Mesendoderm (in vitro differentiated cells): ENCODE measurements at regions not wholly inside any gene's neighbourhood (a gene's known extent, or its start where the extent isn't known, plus 50 kb on each side); places are given as distances from the start of the nearest gene placed in this dataset.

ENCODE experiments used
- DNase-seq: peaks from one replicate; pipeline ENCODE4 v3.0.0; 2013
- H2AK5ac ChIP-seq: 2 replicates; pipeline ENCODE4 v1.6.1; 2013; ENCODE audit warnings: low read length, inconsistent platforms
- H2BK120ac ChIP-seq: 2 replicates; pipeline ENCODE4 v1.6.1; 2013; ENCODE audit warnings: low read depth, mild to moderate bottlenecking, low read length, moderate library complexity, mixed read lengths
- H2BK15ac ChIP-seq: replicated peaks from 2 replicates; pipeline ENCODE4 v1.6.1; 2013; ENCODE audit warnings: low read depth, mild to moderate bottlenecking, moderate library complexity
- H2BK5ac ChIP-seq: 2 replicates; pipeline ENCODE4 v1.6.1; 2013; ENCODE audit warnings: low read length, inconsistent platforms
- H3K18ac ChIP-seq: 2 replicates; pipeline ENCODE4 v1.6.1; 2013; ENCODE audit warnings: mild to moderate bottlenecking, low read length, mixed read lengths
- H3K23ac ChIP-seq: one replicate; pipeline ENCODE4 v1.6.1; 2013; ENCODE audit warnings: low read length
- H3K27ac ChIP-seq: 2 replicates; pipeline ENCODE4 v1.5.1; 2013; ENCODE audit warnings: low read depth, mild to moderate bottlenecking, inconsistent platforms, low read length, moderate library complexity
- H3K27me3 ChIP-seq: 2 replicates; pipeline ENCODE4 v1.6.1; 2013; ENCODE audit warnings: low read length, control low read depth, mild to moderate bottlenecking, inconsistent platforms; ENCODE audit not compliant: insufficient read depth, poor library complexity
- H3K36me3 ChIP-seq: 2 replicates; pipeline ENCODE4 v1.6.1; 2013; ENCODE audit warnings: low read length, inconsistent platforms; ENCODE audit not compliant: control insufficient read depth, insufficient read depth
- H3K4ac ChIP-seq: one replicate; pipeline ENCODE4 v1.6.1; 2013; ENCODE audit warnings: low read depth, mild to moderate bottlenecking, low read length, moderate library complexity
- H3K4me1 ChIP-seq: 2 replicates; pipeline ENCODE4 v1.6.1; 2013; ENCODE audit warnings: low read depth, low read length, inconsistent platforms; ENCODE audit not compliant: control insufficient read depth
- H3K4me2 ChIP-seq: 2 replicates; pipeline ENCODE4 v1.6.1; 2013; ENCODE audit warnings: low read length
- H3K4me3 ChIP-seq: 2 replicates; pipeline ENCODE4 v1.5.1; 2013; ENCODE audit warnings: mild to moderate bottlenecking, low read length
- H3K56ac ChIP-seq: one replicate; pipeline ENCODE4 v1.6.1; 2013; ENCODE audit warnings: low read length
- H3K79me1 ChIP-seq: 2 replicates; pipeline ENCODE4 v1.6.1; 2013; ENCODE audit warnings: low read length, inconsistent platforms
- H3K79me2 ChIP-seq: 2 replicates; pipeline ENCODE4 v1.6.1; 2013; ENCODE audit warnings: mild to moderate bottlenecking, low read length; ENCODE audit not compliant: control insufficient read depth, insufficient read depth
- H3K9ac ChIP-seq: 2 replicates; pipeline ENCODE4 v1.6.1; 2013; ENCODE audit warnings: low read length, inconsistent platforms
- H4K5ac ChIP-seq: one replicate; pipeline ENCODE4 v1.6.1; 2013; ENCODE audit warnings: low read length
- H4K8ac ChIP-seq: one replicate; pipeline ENCODE4 v1.6.1; 2013; ENCODE audit warnings: low read depth, mild to moderate bottlenecking, control low read depth, low read length, moderate library complexity
- WGBS: extraction: QIAGEN DNeasy Blood & Tissue Kit; methylation state at CpG from one replicate; pipeline ENCODE4 v1.1.7; 2013; ENCODE audit warnings: low lambda C conversion rate, missing lambda C conversion rate; ENCODE audit not compliant: insufficient coverage; ENCODE audit errors: extremely low coverage; 5-methylcytosine and 5-hydroxymethylcytosine counted together

GRCh38 chr5:2238732-2239131 is 356.0 kb upstream of the IRX4 start:
- no peak overlapping the region for H3K56ac ChIP-seq
- H2AK5ac ChIP-seq: no peak overlapping the region
- no CpG with 5 or more reads among the region's 6 CpGs for WGBS
- no peak overlapping the region for H4K8ac ChIP-seq
- H3K79me2 ChIP-seq: no peaks in the 10 kb centered on the region
- H3K36me3 ChIP-seq: no peaks in the 10 kb centered on the region
- H3K4ac ChIP-seq: no peak overlapping the region
- H3K27ac ChIP-seq: no peak overlapping the region
- no peak overlapping the region for H3K23ac ChIP-seq
- no peak overlapping the region for H2BK5ac ChIP-seq
- no peak overlapping the region for H2BK15ac ChIP-seq
- no peak overlapping the region for H3K4me3 ChIP-seq
- H2BK120ac ChIP-seq: no peak overlapping the region
- no peak overlapping the region for H3K4me2 ChIP-seq
- DNase-seq: no peak
- H3K27me3 ChIP-seq: no peaks in the 10 kb centered on the region
- H3K18ac ChIP-seq: no peak overlapping the region
- H3K4me1 ChIP-seq: no peaks in the 10 kb centered on the region
- no peak overlapping the region for H3K9ac ChIP-seq
- H3K79me1 ChIP-seq: no peaks in the 10 kb centered on the region
- H4K5ac ChIP-seq: no peak overlapping the region

DNA sequence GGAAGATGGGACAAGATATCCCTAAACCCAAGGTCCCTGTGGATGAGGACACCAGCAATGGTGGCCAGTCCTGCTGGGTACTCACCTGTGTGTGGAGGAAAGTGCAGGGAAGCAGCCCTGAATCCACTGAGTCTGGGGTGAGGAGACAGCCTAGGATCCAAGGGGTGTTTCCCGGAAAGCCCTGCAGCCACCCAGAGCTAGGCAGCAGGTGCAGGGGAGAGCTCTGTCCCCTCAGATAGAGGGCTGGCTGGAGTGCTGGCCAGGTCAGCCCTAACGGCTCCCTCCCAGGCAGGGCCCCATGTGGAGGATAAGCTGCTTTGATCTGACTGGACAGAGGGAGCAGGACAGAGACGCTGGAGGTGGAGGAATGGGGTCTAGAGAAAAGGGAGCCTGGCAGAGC is 344.7 kb upstream of the IRX4 start:
- Histone ChIP-seq H3K27ac (no peak overlapping the region), H3K9ac (no peak overlapping the region), H3K23ac (no peak overlapping the region), H3K36me3 (no peaks in the 10 kb centered on the region), H4K8ac (no peak overlapping the region), H3K4ac (no peak overlapping the region), H3K4me2 (no peak overlapping the region), H4K5ac (no peak overlapping the region), H2BK15ac (no peak overlapping the region), H3K56ac (no peak overlapping the region), H3K4me3 (no peak overlapping the region), H3K18ac (no peak overlapping the region), H2BK120ac (no peak overlapping the region), H3K27me3 (no peaks in the 10 kb centered on the region), H2AK5ac (no peak overlapping the region), H3K4me1 (no peaks in the 10 kb centered on the region), H3K79me1 (no peaks in the 10 kb centered on the region), H2BK5ac (no peak overlapping the region), H3K79me2 (no peaks in the 10 kb centered on the region)
- no CpG with 5 or more reads among the region's 3 CpGs for WGBS
- DNase-seq: no peak

DNA sequence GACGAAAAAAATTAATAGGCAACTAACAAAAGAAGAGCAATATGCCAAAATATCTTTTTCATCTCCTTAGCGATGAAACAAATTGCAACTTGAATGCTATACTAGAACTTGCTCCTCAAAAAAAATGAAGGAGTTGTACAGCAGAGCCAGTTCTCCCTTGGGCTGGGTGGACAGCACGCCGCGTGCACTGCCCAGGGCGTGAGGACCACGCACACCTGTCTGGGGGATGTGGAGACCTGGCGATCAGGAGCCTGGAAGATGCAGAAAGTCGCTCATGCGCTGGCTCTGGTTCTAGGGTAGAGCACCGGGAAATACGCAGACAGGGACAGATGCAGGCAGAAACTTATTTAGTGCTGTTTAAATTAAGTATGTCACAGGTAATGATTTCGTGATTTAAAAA is 342.0 kb upstream of the IRX4 start:
- Histone ChIP-seq H2BK120ac (no peak overlapping the region), H4K5ac (no peak overlapping the region), H3K27me3 (no peaks in the 10 kb centered on the region), H3K79me2 (no peaks in the 10 kb centered on the region), H3K18ac (no peak overlapping the region), H4K8ac (no peak overlapping the region), H2BK5ac (no peak overlapping the region), H3K56ac (no peak overlapping the region), H3K4me3 (no peak overlapping the region), H3K4ac (no peak overlapping the region), H3K79me1 (no peaks in the 10 kb centered on the region), H3K27ac (no peak overlapping the region), H3K4me2 (no peak overlapping the region), H2AK5ac (no peak overlapping the region), H3K4me1 (no peaks in the 10 kb centered on the region), H3K23ac (no peak overlapping the region), H3K9ac (no peak overlapping the region), H3K36me3 (no peaks in the 10 kb centered on the region), H2BK15ac (no peak overlapping the region)
- no peak for DNase-seq
- WGBS: no CpG with 5 or more reads among the region's 13 CpGs

DNA sequence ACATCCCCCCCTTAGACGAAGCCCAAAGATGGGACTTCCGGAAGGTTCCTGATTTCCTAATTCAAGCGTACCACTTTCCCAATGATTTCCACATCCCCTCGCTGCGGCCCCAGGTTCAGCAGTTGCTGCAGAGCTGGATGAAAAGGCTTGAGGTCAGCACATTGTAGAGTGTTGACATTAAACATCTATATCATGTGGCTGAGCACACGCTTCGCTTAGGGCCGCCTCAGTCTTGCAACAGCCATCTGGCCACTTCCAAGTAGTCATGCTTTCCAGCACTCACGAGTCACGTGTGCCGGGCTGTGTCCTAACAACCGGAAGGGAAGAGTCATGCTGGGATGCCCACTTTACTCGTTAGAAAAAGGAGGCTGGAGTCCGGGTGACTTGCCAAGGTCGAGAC is 340.6 kb upstream of the IRX4 start:
- WGBS: no CpG with 5 or more reads among the region's 15 CpGs
- H3K4me2 ChIP-seq: no peak overlapping the region
- H3K23ac ChIP-seq: no peak overlapping the region

GRCh38 chr5:2222246-2222992 is 339.7 kb upstream of the IRX4 start:
- H3K18ac ChIP-seq: no peak overlapping the region
- no peaks in the 10 kb centered on the region for H3K79me1 ChIP-seq
- H3K4me3 ChIP-seq: no peak overlapping the region
- H3K4ac ChIP-seq: no peak overlapping the region
- no peak overlapping the region for H4K5ac ChIP-seq
- no peak overlapping the region for H3K56ac ChIP-seq
- H3K23ac ChIP-seq: no peak overlapping the region
- no peak overlapping the region for H3K27ac ChIP-seq
- no peak overlapping the region for H3K9ac ChIP-seq
- no peak overlapping the region for H2BK15ac ChIP-seq
- H3K4me2 ChIP-seq: no peak overlapping the region
- no peaks in the 10 kb centered on the region for H3K79me2 ChIP-seq
- H2BK5ac ChIP-seq: no peak overlapping the region
- H3K4me1 ChIP-seq: no peaks in the 10 kb centered on the region
- H3K36me3 ChIP-seq: no peaks in the 10 kb centered on the region
- no peak overlapping the region for H4K8ac ChIP-seq
- DNase-seq: no peak
- no CpG with 5 or more reads among the region's 18 CpGs for whole genome bisulfite sequencing
- H2BK120ac ChIP-seq: no peak overlapping the region
- no peak overlapping the region for H2AK5ac ChIP-seq
- H3K27me3 ChIP-seq: no peaks in the 10 kb centered on the region

More for the DNA sequence above, 340.6 kb upstream of the IRX4 start:
- Histone ChIP-seq H4K8ac (no peak overlapping the region), H3K56ac (no peak overlapping the region), H3K4me3 (no peak overlapping the region), H3K18ac (no peak overlapping the region), H2BK15ac (no peak overlapping the region), H3K27ac (no peak overlapping the region), H3K79me2 (no peaks in the 10 kb centered on the region), H3K79me1 (no peaks in the 10 kb centered on the region), H2AK5ac (no peak overlapping the region), H4K5ac (no peak overlapping the region), H3K4me1 (no peaks in the 10 kb centered on the region), H3K36me3 (no peaks in the 10 kb centered on the region), H3K4ac (no peak overlapping the region), H2BK120ac (no peak overlapping the region), H3K9ac (no peak overlapping the region), H3K27me3 (no peaks in the 10 kb centered on the region), H2BK5ac (no peak overlapping the region)
- no peak for DNase-seq

DNA sequence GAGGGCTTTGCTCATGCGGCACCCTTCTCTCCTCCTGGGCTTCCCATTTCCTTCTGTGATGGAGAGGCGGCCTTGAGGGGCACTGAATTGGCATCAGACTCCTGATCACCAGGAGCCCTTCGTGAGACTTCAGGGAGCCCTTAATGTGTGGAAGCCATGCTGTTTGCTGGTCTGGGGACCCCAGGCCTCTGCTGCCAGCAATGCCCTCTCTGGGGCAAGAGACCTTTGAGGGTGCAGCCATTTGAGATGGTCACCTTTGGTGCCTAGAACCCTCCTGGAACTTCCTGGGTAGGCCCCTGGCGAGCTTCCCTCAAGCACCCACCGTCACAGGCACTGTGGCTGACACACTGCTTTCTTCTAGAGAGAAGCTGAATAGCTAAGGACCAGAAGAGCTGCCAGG is 338.7 kb upstream of the IRX4 start:
- Histone ChIP-seq H2BK5ac (no peak overlapping the region), H3K9ac (no peak overlapping the region), H4K5ac (no peak overlapping the region), H3K27me3 (no peaks in the 10 kb centered on the region), H2AK5ac (no peak overlapping the region), H2BK15ac (no peak overlapping the region), H3K4ac (no peak overlapping the region), H2BK120ac (no peak overlapping the region), H4K8ac (no peak overlapping the region), H3K4me2 (no peak overlapping the region), H3K79me1 (no peaks in the 10 kb centered on the region), H3K23ac (no peak overlapping the region), H3K79me2 (no peaks in the 10 kb centered on the region), H3K4me3 (no peak overlapping the region), H3K4me1 (no peaks in the 10 kb centered on the region), H3K56ac (no peak overlapping the region), H3K18ac (no peak overlapping the region), H3K27ac (no peak overlapping the region), H3K36me3 (no peaks in the 10 kb centered on the region)
- DNase-seq: no peak
- WGBS: no CpG with 5 or more reads among the region's 5 CpGs
